ENCODE measurements at regions not wholly inside any gene's neighbourhood (a gene's known extent, or its start where the extent isn't known, plus 50 kb on each side); places are given as distances from the start of the nearest gene placed in this dataset.

DNA sequence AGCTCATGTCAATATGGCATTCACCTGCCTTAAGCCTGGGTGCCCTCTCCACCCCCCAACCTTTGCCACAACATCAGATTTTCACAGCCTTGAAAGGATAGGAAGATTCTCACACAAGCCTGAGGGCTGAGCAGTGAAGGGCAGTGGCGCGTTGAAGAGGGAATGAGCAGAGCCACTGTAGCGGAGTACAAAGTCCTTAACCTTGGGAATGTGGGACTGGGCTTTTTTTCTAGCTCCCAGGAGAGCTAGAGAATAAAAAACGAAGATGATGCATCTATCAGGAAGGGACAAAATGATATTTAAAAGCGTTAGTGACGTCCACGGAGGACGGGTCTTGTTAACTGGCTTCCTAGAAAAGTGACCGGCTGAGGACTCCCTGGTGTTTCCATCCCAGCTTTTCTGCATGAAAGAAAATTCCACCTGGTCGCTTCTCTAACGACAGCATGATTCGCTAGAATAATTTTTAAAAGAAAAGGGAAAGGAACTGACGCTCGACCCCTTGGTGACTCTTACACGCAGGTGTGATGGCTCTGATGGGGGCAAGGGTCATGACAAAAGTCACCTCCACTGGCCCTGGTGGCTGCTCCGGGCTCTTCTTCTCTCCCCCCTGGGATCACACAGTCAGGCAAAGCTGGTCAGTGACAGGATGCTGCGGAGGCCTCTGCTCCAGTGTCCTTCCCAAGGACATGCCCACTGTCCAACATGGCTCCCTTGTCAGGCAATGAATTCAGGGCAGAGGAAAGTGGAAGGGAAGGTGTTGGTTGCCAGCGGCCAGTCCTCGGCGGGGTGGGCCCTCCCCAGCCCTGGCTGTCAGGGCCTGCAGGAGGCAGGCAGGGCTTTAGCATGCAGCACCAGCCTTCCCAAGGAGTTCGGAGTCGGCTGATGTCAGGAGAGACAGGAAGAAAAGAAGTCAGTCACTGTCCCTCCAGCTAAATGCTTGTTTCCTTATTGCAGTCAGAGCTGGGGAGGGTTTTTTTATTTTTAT, 58.4 kb upstream of the IRX3 start:
- intact Hi-C loops (cut with DNase I): no loop called here
- H3K27ac ChIP-seq (ENCODE audit: low read depth in 2 of 2, low read length in 2 of 2): no peak overlapping the region
- TF ChIP-seq CTCF (IDR thresholded peaks at IDR 0.05; ENCODE audit: borderline replicate concordance, extremely low read depth, insufficient read depth): no peak

DNA sequence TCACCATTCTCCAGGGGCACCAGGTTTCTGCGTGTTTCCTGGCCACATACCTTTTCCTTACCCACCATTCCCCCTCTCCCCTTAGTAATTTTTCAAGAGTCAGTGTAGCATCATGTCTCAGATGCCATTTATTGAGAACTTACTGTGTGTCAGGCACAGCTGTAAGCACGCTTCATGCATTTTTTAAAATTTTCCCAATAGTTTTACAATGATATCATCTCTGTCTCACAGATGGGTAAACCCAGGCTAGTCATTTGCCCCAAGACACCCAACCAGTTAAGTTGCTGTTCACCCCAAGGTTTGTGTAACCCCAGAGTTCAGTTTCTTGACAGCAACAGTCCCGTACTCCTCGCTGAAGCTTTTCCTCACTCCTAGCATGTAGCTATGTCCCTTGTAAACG, 56.4 kb upstream of the IRX3 start:
- Histone ChIP-seq H3K9me3 (ENCODE audit: control insufficient read depth in 2 of 3, insufficient read depth in 1 of 3, low read length in 3 of 3) (no peaks in the 10 kb centered on the region), H3K4me3 (ENCODE audit: low read length in 3 of 3) (no peak overlapping the region), H3K27ac (ENCODE audit: low read depth in 2 of 2, low read length in 2 of 2) (no peak overlapping the region), H3K27me3 (ENCODE audit: control insufficient read depth, insufficient read depth, low read length) (no peaks in the 10 kb centered on the region), H3K9ac (ENCODE audit: low read length in 3 of 3) (no peak overlapping the region), H3K36me3 (ENCODE audit: control insufficient read depth in 2 of 3, insufficient read depth in 3 of 3, low read length in 3 of 3) (no peaks in the 10 kb centered on the region), H3K4me1 (ENCODE audit: control insufficient read depth in 2 of 3, insufficient read depth in 2 of 3, low read depth in 1 of 3, low read length in 3 of 3) (no peaks in the 10 kb centered on the region)
- TF ChIP-seq CTCF (IDR thresholded peaks at IDR 0.05; ENCODE audit: borderline replicate concordance, extremely low read depth, insufficient read depth): no peak
- intact Hi-C loops (cut with DNase I): no loop called here
- DNase-seq (no peak), FAIRE-seq (no peak)

More for the DNA sequence above, 58.4 kb upstream of the IRX3 start:
- Histone ChIP-seq H3K36me3 (ENCODE audit: control insufficient read depth in 2 of 3, insufficient read depth in 3 of 3, low read length in 3 of 3) (no peaks in the 10 kb centered on the region), H3K9me3 (ENCODE audit: control insufficient read depth in 2 of 3, insufficient read depth in 1 of 3, low read length in 3 of 3) (peaks cover 0 to 5% (median 0%) of the 10 kb centered on the region in 3 donors), H3K9ac (ENCODE audit: low read length in 3 of 3) (no peak overlapping the region), H3K4me3 (ENCODE audit: low read length in 3 of 3) (no peak overlapping the region), H3K4me1 (ENCODE audit: control insufficient read depth in 2 of 3, insufficient read depth in 2 of 3, low read depth in 1 of 3, low read length in 3 of 3) (no peaks in the 10 kb centered on the region), H3K27me3 (ENCODE audit: control insufficient read depth, insufficient read depth, low read length) (no peaks in the 10 kb centered on the region)
- FAIRE-seq (no peak), DNase-seq (peak in 3 of 5 donors; percentile 29 to 49 (median 48))

DNA sequence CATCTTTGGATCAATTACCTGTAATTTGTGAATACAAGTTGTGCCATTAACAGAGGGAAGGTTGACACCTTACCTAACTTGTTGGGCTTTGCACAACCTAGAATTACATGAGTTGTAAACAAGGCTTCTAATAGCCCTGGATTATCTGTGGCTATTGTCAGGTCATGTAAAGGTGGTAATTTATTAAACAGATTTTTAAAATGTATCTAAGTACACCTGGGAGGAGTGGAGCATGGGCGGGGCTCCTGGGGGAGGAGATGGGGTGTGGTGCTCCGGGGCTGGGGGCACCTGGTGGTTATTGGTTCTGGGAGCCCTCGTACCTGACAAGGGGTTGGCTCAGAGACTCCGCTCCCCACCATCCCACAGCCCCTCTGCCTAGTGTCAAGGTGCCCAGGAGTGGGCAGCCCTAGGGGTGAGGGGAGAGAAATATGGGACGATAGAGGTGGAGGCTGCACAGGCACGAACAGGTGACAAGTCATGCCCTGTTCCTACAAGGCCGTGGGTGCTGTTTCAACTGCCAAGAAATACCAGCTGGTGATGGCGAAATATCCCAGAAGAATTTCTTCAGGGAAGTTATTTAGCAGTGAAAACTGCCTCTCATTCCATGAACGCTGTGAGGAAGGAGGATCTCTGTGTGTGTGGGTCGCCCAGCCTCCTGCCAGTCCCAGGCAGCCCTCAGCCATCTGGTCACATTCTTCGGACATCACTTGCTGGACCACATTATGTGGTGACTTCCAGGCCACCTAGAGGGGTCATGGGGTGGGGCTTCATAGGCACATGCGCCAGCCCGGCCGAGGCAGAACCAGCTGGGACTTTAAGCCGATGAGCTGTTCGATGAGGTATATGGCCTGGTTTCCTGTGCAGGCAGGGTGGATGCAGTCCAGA, 55.5 kb upstream of the IRX3 start:
- no peak for TF ChIP-seq CTCF (IDR thresholded peaks at IDR 0.05; ENCODE audit: borderline replicate concordance, extremely low read depth, insufficient read depth)
- no peaks in the 10 kb centered on the region for H3K27me3 ChIP-seq (ENCODE audit: control insufficient read depth, insufficient read depth, low read length)
- H3K9me3 ChIP-seq (ENCODE audit: control insufficient read depth in 2 of 3, insufficient read depth in 1 of 3, low read length in 3 of 3): no peaks in the 10 kb centered on the region
- intact Hi-C loops (cut with DNase I): no loop called here
- no peak for FAIRE-seq
- DNase-seq: no peak
- H3K4me1 ChIP-seq (ENCODE audit: control insufficient read depth in 2 of 3, insufficient read depth in 2 of 3, low read depth in 1 of 3, low read length in 3 of 3): no peaks in the 10 kb centered on the region
- H3K27ac ChIP-seq (ENCODE audit: low read depth in 2 of 2, low read length in 2 of 2): no peak overlapping the region
- no peaks in the 10 kb centered on the region for H3K36me3 ChIP-seq (ENCODE audit: control insufficient read depth in 2 of 3, insufficient read depth in 3 of 3, low read length in 3 of 3)
- no peak overlapping the region for H3K4me3 ChIP-seq (ENCODE audit: low read length in 3 of 3)
- no peak overlapping the region for H3K9ac ChIP-seq (ENCODE audit: low read length in 3 of 3)
